ENCODE measurements at regions not wholly inside any gene's neighbourhood (a gene's known extent, or its start where the extent isn't known, plus 50 kb on each side); places are given as distances from the start of the nearest gene placed in this dataset.

GRCh38 chr19:23531231-23531790, 136.0 kb upstream of the ZNF91 start:
- intact Hi-C loops (cut with micrococcal nuclease): no loop called here
- no peak for DNase-seq
- CTCF ChIA-PET: no interaction called here

GRCh38 chr19:23528376-23528775, 133.1 kb upstream of the ZNF91 start:
- intact Hi-C loops (cut with micrococcal nuclease): no loop called here
- Mint-ChIP-seq H3K27me3 (peaks cover 1% of the 10 kb centered on the region), H3K4me1 (ENCODE audit: low read depth) (peaks cover 4% of the 10 kb centered on the region), H3K36me3 (no peaks in the 10 kb centered on the region), H3K27ac (no peak overlapping the region), H3K4me3 (no peak overlapping the region), H3K9me3 (peaks cover 35% of the 10 kb centered on the region)
- POLR2A ChIA-PET: no interaction called here
- no peak for DNase-seq
- CTCF ChIA-PET: no interaction called here

More at GRCh38 chr19:23531231-23531790, 136.0 kb upstream of the ZNF91 start:
- Mint-ChIP-seq H3K9me3 (peaks cover 38% of the 10 kb centered on the region), H3K27ac (no peak overlapping the region), H3K27me3 (peaks cover 1% of the 10 kb centered on the region), H3K4me3 (no peak overlapping the region), H3K4me1 (ENCODE audit: low read depth) (peaks cover 4% of the 10 kb centered on the region), H3K36me3 (no peaks in the 10 kb centered on the region)
- POLR2A ChIA-PET: no interaction called here

GRCh38 chr19:23527797-23528196, 132.5 kb upstream of the ZNF91 start:
- Mint-ChIP-seq H3K27ac (no peak overlapping the region), H3K36me3 (no peaks in the 10 kb centered on the region), H3K9me3 (peaks cover 32% of the 10 kb centered on the region), H3K4me1 (ENCODE audit: low read depth) (peaks cover 4% of the 10 kb centered on the region), H3K4me3 (no peak overlapping the region), H3K27me3 (peaks cover 1% of the 10 kb centered on the region)
- intact Hi-C loops (cut with micrococcal nuclease): no loop called here
- POLR2A ChIA-PET: interaction anchor here (0.7 kb wide), 1 partner anchor 506 kb away, joined by 4 read pairs; no protein-coding TSS in a partner anchor
- CTCF ChIA-PET: no interaction called here
- peak; percentile 22 for DNase-seq

GRCh38 chr19:23526302-23526701, 131.0 kb upstream of the ZNF91 start:
- ChIA-PET POLR2A (no interaction called here), CTCF (no interaction called here)
- H3K9me3 Mint-ChIP-seq: peaks cover 30% of the 10 kb centered on the region
- no peak overlapping the region for H3K27ac Mint-ChIP-seq
- peaks cover 1% of the 10 kb centered on the region for H3K27me3 Mint-ChIP-seq
- H3K36me3 Mint-ChIP-seq: no peaks in the 10 kb centered on the region
- H3K4me1 Mint-ChIP-seq (ENCODE audit: low read depth): peaks cover 4% of the 10 kb centered on the region
- intact Hi-C loops (cut with micrococcal nuclease): no loop called here
- no peak for DNase-seq
- H3K4me3 Mint-ChIP-seq: no peak overlapping the region

GRCh38 chr19:23525276-23525852, 130.1 kb upstream of the ZNF91 start:
- Mint-ChIP-seq H3K4me1 (ENCODE audit: low read depth) (peaks cover 4% of the 10 kb centered on the region), H3K4me3 (no peak overlapping the region), H3K9me3 (peaks cover 30% of the 10 kb centered on the region), H3K36me3 (no peaks in the 10 kb centered on the region), H3K27ac (no peak overlapping the region), H3K27me3 (no peaks in the 10 kb centered on the region)
- ChIA-PET CTCF (no interaction called here), POLR2A (no interaction called here)
- no peak for DNase-seq
- intact Hi-C loops (cut with micrococcal nuclease): no loop called here

GRCh38 chr19:23523863-23524262, 128.6 kb upstream of the ZNF91 start:
- intact Hi-C loops (cut with micrococcal nuclease): no loop called here
- CTCF ChIA-PET: no interaction called here
- no peaks in the 10 kb centered on the region for H3K36me3 Mint-ChIP-seq
- POLR2A ChIA-PET: no interaction called here
- H3K4me1 Mint-ChIP-seq (ENCODE audit: low read depth): peaks cover 4% of the 10 kb centered on the region
- H3K9me3 Mint-ChIP-seq: peaks cover 24% of the 10 kb centered on the region
- no peak overlapping the region for H3K27ac Mint-ChIP-seq
- H3K27me3 Mint-ChIP-seq: no peaks in the 10 kb centered on the region
- H3K4me3 Mint-ChIP-seq: no peak overlapping the region
- DNase-seq: no peak

GRCh38 chr19:23522431-23522830, 127.2 kb upstream of the ZNF91 start:
- H3K27me3 Mint-ChIP-seq: no peaks in the 10 kb centered on the region
- H3K4me1 Mint-ChIP-seq (ENCODE audit: low read depth): peaks cover 2% of the 10 kb centered on the region
- intact Hi-C loops (cut with micrococcal nuclease): no loop called here
- no peaks in the 10 kb centered on the region for H3K36me3 Mint-ChIP-seq
- CTCF ChIA-PET: no interaction called here
- POLR2A ChIA-PET: no interaction called here
- no peak overlapping the region for H3K27ac Mint-ChIP-seq
- no peak for DNase-seq
- H3K4me3 Mint-ChIP-seq: no peak overlapping the region
- peaks cover 11% of the 10 kb centered on the region for H3K9me3 Mint-ChIP-seq

GRCh38 chr19:23521471-23521870, 126.2 kb upstream of the ZNF91 start:
- POLR2A ChIA-PET: no interaction called here
- intact Hi-C loops (cut with micrococcal nuclease): no loop called here

GRCh38 chr19:23520441-23520840, 125.2 kb upstream of the ZNF91 start:
- ChIA-PET POLR2A (no interaction called here), CTCF (no interaction called here)
- H3K4me1 Mint-ChIP-seq (ENCODE audit: low read depth): no peaks in the 10 kb centered on the region
- H3K36me3 Mint-ChIP-seq: no peaks in the 10 kb centered on the region
- H3K27me3 Mint-ChIP-seq: no peaks in the 10 kb centered on the region
- no peak for DNase-seq
- no peak overlapping the region for H3K4me3 Mint-ChIP-seq
- H3K27ac Mint-ChIP-seq: no peak overlapping the region
- no peaks in the 10 kb centered on the region for H3K9me3 Mint-ChIP-seq
- intact Hi-C loops (cut with micrococcal nuclease): no loop called here

More at GRCh38 chr19:23521471-23521870, 126.2 kb upstream of the ZNF91 start:
- H3K4me1 Mint-ChIP-seq (ENCODE audit: low read depth): no peaks in the 10 kb centered on the region
- CTCF ChIA-PET: no interaction called here
- no peak overlapping the region for H3K27ac Mint-ChIP-seq
- peaks cover 4% of the 10 kb centered on the region for H3K9me3 Mint-ChIP-seq
- no peak for DNase-seq
- no peaks in the 10 kb centered on the region for H3K36me3 Mint-ChIP-seq
- H3K27me3 Mint-ChIP-seq: no peaks in the 10 kb centered on the region
- H3K4me3 Mint-ChIP-seq: no peak overlapping the region

- Mint-ChIP-seq H3K4me1 (ENCODE audit: low read depth) (no peaks in the 10 kb centered on the region), H3K27ac (no peak overlapping the region), H3K27me3 (no peaks in the 10 kb centered on the region), H3K9me3 (no peaks in the 10 kb centered on the region), H3K36me3 (no peaks in the 10 kb centered on the region), H3K4me3 (no peak overlapping the region)
- ChIA-PET POLR2A (no interaction called here), CTCF (no interaction called here)
- DNase-seq: no peak
- intact Hi-C loops (cut with micrococcal nuclease): no loop called here
Measured at GRCh38 chr19:23519031-23519430, 123.8 kb upstream of the ZNF91 start.

- CTCF ChIA-PET: no interaction called here
- intact Hi-C loops (cut with micrococcal nuclease): no loop called here
Measured at GRCh38 chr19:23516266-23516665, 121.0 kb upstream of the ZNF91 start.

GRCh38 chr19:23515551-23515950, 120.3 kb upstream of the ZNF91 start:
- H3K4me3 Mint-ChIP-seq: no peak overlapping the region
- H3K36me3 Mint-ChIP-seq: no peaks in the 10 kb centered on the region
- intact Hi-C loops (cut with micrococcal nuclease): no loop called here
- POLR2A ChIA-PET: no interaction called here
- no peaks in the 10 kb centered on the region for H3K4me1 Mint-ChIP-seq (ENCODE audit: low read depth)
- H3K27me3 Mint-ChIP-seq: no peaks in the 10 kb centered on the region
- no peak for DNase-seq
- H3K9me3 Mint-ChIP-seq: peaks cover 3% of the 10 kb centered on the region
- CTCF ChIA-PET: no interaction called here
- no peak overlapping the region for H3K27ac Mint-ChIP-seq

More at GRCh38 chr19:23516266-23516665, 121.0 kb upstream of the ZNF91 start:
- Mint-ChIP-seq H3K36me3 (no peaks in the 10 kb centered on the region), H3K27me3 (no peaks in the 10 kb centered on the region), H3K9me3 (peaks cover under 1% of the 10 kb centered on the region), H3K4me3 (no peak overlapping the region), H3K27ac (no peak overlapping the region), H3K4me1 (ENCODE audit: low read depth) (no peaks in the 10 kb centered on the region)
- DNase-seq: no peak
- POLR2A ChIA-PET: no interaction called here

- no peaks in the 10 kb centered on the region for H3K27me3 Mint-ChIP-seq
- intact Hi-C loops (cut with micrococcal nuclease): no loop called here
- peaks cover 3% of the 10 kb centered on the region for H3K9me3 Mint-ChIP-seq
- ChIA-PET POLR2A (no interaction called here), CTCF (no interaction called here)
- no peak overlapping the region for H3K4me3 Mint-ChIP-seq
- no peaks in the 10 kb centered on the region for H3K36me3 Mint-ChIP-seq
- no peak for DNase-seq
- H3K4me1 Mint-ChIP-seq (ENCODE audit: low read depth): no peaks in the 10 kb centered on the region
- H3K27ac Mint-ChIP-seq: no peak overlapping the region
Measured at GRCh38 chr19:23512151-23512925, 117.1 kb upstream of the ZNF91 start.
